PC-3 (cell line): ENCODE measurements at regions not wholly inside any gene's neighbourhood (a gene's known extent, or its start where the extent isn't known, plus 50 kb on each side); places are given as distances from the start of the nearest gene placed in this dataset.
"Not testable (repeated sequence)": the region's sequence is repeated elsewhere in the genome, so short reads cannot be mapped to it uniquely, and the experiment has no call there.

Experiments used
- ATAC-seq: fragments of 200-7000 bp; cut with Tn5 transposase; 2 replicates; pipeline ENCODE4 v1.9.1; 2020; ENCODE audit warnings: mild to moderate bottlenecking, moderate library complexity
- BruUV-seq: library from RNA; stranded (reverse); fragments of 400-500 nt; replicated peaks from 2 replicates; lab custom pipeline; 2021; lab: Mats Ljungman, UMichigan
- CTCF ChIA-PET: fragments of 300-600 bp; sonication (Branson Sonifier 250); formaldehyde crosslinking; loops from one replicate; lab custom pipeline; 2022; ENCODE audit warnings: antibody characterized with exemption; lab: Charles Lee
- POLR2A ChIA-PET: fragments of 300-600 bp; sonication (Branson Sonifier 250); formaldehyde crosslinking; loops from one replicate; lab custom pipeline; 2022; ENCODE audit warnings: antibody characterized with exemption; ENCODE audit not compliant: unreplicated experiment; lab: Charles Lee
- DNase-seq: peaks from one replicate; pipeline ENCODE4 v3.0.0-alpha.2; 2015
- H2AFZ ChIP-seq: fragments of 300-600 bp; sonication (generic); 2 replicates; pipeline ENCODE4 v1.6.0; 2016; ENCODE audit warnings: antibody characterized with exemption, low read length
- H3F3A ChIP-seq: fragments of 300-600 bp; sonication (generic); one replicate; pipeline ENCODE4 v1.6.0; 2017; ENCODE audit warnings: antibody characterized with exemption, low read length, control low read depth, mild to moderate bottlenecking; ENCODE audit not compliant: unreplicated experiment
- H3K27ac ChIP-seq: fragments of 300-600 bp; sonication (generic); 2 replicates; pipeline ENCODE4 v1.5.1; 2016; ENCODE audit warnings: mild to moderate bottlenecking, low read length
- H3K27me3 ChIP-seq: fragments of 300-600 bp; sonication (generic); 2 replicates; pipeline ENCODE4 v1.6.1; 2016; ENCODE audit warnings: low read length, mixed read lengths
- H3K36me3 ChIP-seq: fragments of 300-600 bp; sonication (generic); 2 replicates; pipeline ENCODE4 v1.6.1; 2016; ENCODE audit warnings: low read depth, mixed run types, low read length, mixed read lengths
- H3K4me1 ChIP-seq: fragments of 300-600 bp; sonication (generic); 2 replicates; pipeline ENCODE4 v1.5.1; 2016; ENCODE audit warnings: low read length; ENCODE audit not compliant: insufficient read depth
- H3K4me2 ChIP-seq: fragments of 300-600 bp; sonication (generic); 2 replicates; pipeline ENCODE4 v1.6.0; 2016; ENCODE audit warnings: low read length
- H3K4me3 ChIP-seq: fragments of 300-600 bp; sonication (generic); 2 replicates; pipeline ENCODE4 v1.5.1; 2016; ENCODE audit warnings: mild to moderate bottlenecking, low read length, mixed read lengths
- H3K79me2 ChIP-seq: fragments of 300-600 bp; sonication (generic); 2 replicates; pipeline ENCODE4 v1.6.1; 2017; ENCODE audit warnings: low read length, mixed read lengths
- H3K9ac ChIP-seq: fragments of 300-600 bp; sonication (generic); 2 replicates; pipeline ENCODE4 v1.6.0; 2016; ENCODE audit warnings: mild to moderate bottlenecking, low read length
- H3K9me2 ChIP-seq: fragments of 300-600 bp; sonication (generic); replicated peaks from 2 replicates; pipeline ENCODE4 v1.6.1; 2016; ENCODE audit warnings: mixed run types, low read length, mixed read lengths
- H3K9me3 ChIP-seq: fragments of 300-600 bp; sonication (generic); 2 replicates; pipeline ENCODE4 v1.6.1; 2016; ENCODE audit warnings: low read length, mixed read lengths
- H4K20me1 ChIP-seq: fragments of 300-600 bp; sonication (generic); 2 replicates; pipeline ENCODE4 v1.6.1; 2016; ENCODE audit warnings: low read length, mixed read lengths
- CTCF ChIP-seq: fragments of 300-600 bp; sonication (generic); conservative IDR thresholded peaks from 2 replicates; pipeline ENCODE4 v1.5.1; 2017; ENCODE audit warnings: antibody characterized with exemption, low read depth, mild to moderate bottlenecking, low read length
- EZH2 ChIP-seq: fragments of 300-600 bp; sonication (generic); IDR thresholded peaks from one replicate; pipeline ENCODE4 v1.6.1; 2017; ENCODE audit warnings: antibody characterized with exemption, mild to moderate bottlenecking, low read length; ENCODE audit not compliant: unreplicated experiment
- EZH2phosphoT487 ChIP-seq: fragments of 300-600 bp; sonication (generic); IDR thresholded peaks from 2 replicates; pipeline ENCODE4 v1.6.1; 2018; ENCODE audit warnings: mild to moderate bottlenecking, antibody characterized with exemption, low read length, borderline replicate concordance
- intact Hi-C: fragments of 100-400 bp; cut with micrococcal nuclease; formaldehyde crosslinking; loops from 2 replicates; pipeline ENCODE4 v1.9.0; 2023

- Histone ChIP-seq H3F3A (no peaks in the 10 kb centered on the region), H4K20me1 (no peaks in the 10 kb centered on the region), H3K36me3 (no peaks in the 10 kb centered on the region), H3K79me2 (no peaks in the 10 kb centered on the region), H3K27me3 (no peaks in the 10 kb centered on the region), H3K9ac (no peak overlapping the region), H3K4me3 (peak overlapping the region; percentile 56), H3K9me3 (no peaks in the 10 kb centered on the region), H3K4me2 (peak overlapping the region; percentile 76), H3K9me2 (no peaks in the 10 kb centered on the region), H3K27ac (no peak overlapping the region), H2AFZ (peak overlapping the region; percentile 83), H3K4me1 (peaks cover 8% of the 10 kb centered on the region)
- ChIA-PET CTCF (interaction anchor here (0.6 to 0.8 kb wide), 2 partner anchors 153 to 163 kb away, joined by 3 to 5 read pairs; no protein-coding TSS in a partner anchor), POLR2A (no interaction called here)
- TF ChIP-seq EZH2 = no peak
- no peak for TF ChIP-seq EZH2phosphoT487
- peak; percentile 81 for TF ChIP-seq CTCF
- no TSS peak for BruUV-seq
- DNase-seq (peak; percentile 86), ATAC-seq (peak; percentile 99)
- intact Hi-C loops = loop anchor here (1.0 to 2.0 kb wide), 4 partner anchors 48 to 362 kb away; partner anchors contain the start of genes ABTB2 and NAT10
Observed at GRCh38 chr11:33996498-33997454, 54.8 kb upstream of the CAPRIN1 start.

- Histone ChIP-seq H3K4me1 (peaks cover 8% of the 10 kb centered on the region), H3K9me3 (no peaks in the 10 kb centered on the region), H4K20me1 (no peaks in the 10 kb centered on the region), H3F3A (no peaks in the 10 kb centered on the region), H3K9me2 (no peaks in the 10 kb centered on the region), H2AFZ (no peak overlapping the region), H3K27me3 (no peaks in the 10 kb centered on the region), H3K27ac (no peak overlapping the region), H3K4me2 (no peak overlapping the region), H3K79me2 (no peaks in the 10 kb centered on the region), H3K9ac (no peak overlapping the region), H3K4me3 (no peak overlapping the region), H3K36me3 (no peaks in the 10 kb centered on the region)
- intact Hi-C loops = no loop called here
- DNase-seq (no peak), ATAC-seq (no peak)
- POLR2A ChIA-PET = interaction anchor here (0.6 kb wide), 1 partner anchor 384 kb away, joined by 7 read pairs; no protein-coding TSS in a partner anchor
- TF ChIP-seq EZH2 (no peak), CTCF (no peak), EZH2phosphoT487 (no peak)
- BruUV-seq = no TSS peak
- CTCF ChIA-PET = interaction anchor here (0.6 kb wide), 1 partner anchor 15 kb away, joined by 3 read pairs; no protein-coding TSS in a partner anchor
Observed at GRCh38 chr11:33994937-33995336, 56.6 kb upstream of the CAPRIN1 start.

- DNase-seq, BruUV-seq, CTCF ChIA-PET, H3K9me2 ChIP-seq, H4K20me1 ChIP-seq, H3K4me1 ChIP-seq, H3K9me3 ChIP-seq, H2AFZ ChIP-seq, H3K27me3 ChIP-seq, H3K27ac ChIP-seq, H3K36me3 ChIP-seq, H3K4me2 ChIP-seq, POLR2A ChIA-PET, intact Hi-C loops, H3F3A ChIP-seq, H3K4me3 ChIP-seq, H3K79me2 ChIP-seq, ATAC-seq, H3K9ac ChIP-seq: not testable (repeated sequence)
Observed at GRCh38 chr11:33991136-33991535, 60.4 kb upstream of the CAPRIN1 start.

GRCh38 chr11:33990131-33990530, 61.4 kb upstream of the CAPRIN1 start:
- POLR2A ChIA-PET, H3K27me3 ChIP-seq, H3K79me2 ChIP-seq, H3F3A ChIP-seq, CTCF ChIA-PET, H3K27ac ChIP-seq, H3K4me1 ChIP-seq, BruUV-seq, H3K9ac ChIP-seq, intact Hi-C loops, H4K20me1 ChIP-seq, H3K9me2 ChIP-seq, ATAC-seq, H3K36me3 ChIP-seq, H2AFZ ChIP-seq, H3K4me2 ChIP-seq, H3K9me3 ChIP-seq, DNase-seq, H3K4me3 ChIP-seq: not testable (repeated sequence)
